GM10248 (cell line): ENCODE measurements at regions not wholly inside any gene's neighbourhood (a gene's known extent, or its start where the extent isn't known, plus 50 kb on each side); places are given as distances from the start of the nearest gene placed in this dataset.

ENCODE experiments used
- CTCF ChIA-PET: fragments of 300-600 bp; sonication (Branson Sonifier 250); formaldehyde crosslinking; extraction: SDS; loops from one replicate; lab custom pipeline; 2021; ENCODE audit warnings: antibody characterized with exemption; lab: Yijun Ruan, JAX
- POLR2A ChIA-PET: fragments of 350-650 bp; sonication (Branson Sonifier 250); formaldehyde crosslinking; extraction: SDS; loops from one replicate; lab custom pipeline; 2020; ENCODE audit warnings: antibody characterized with exemption; lab: Yijun Ruan, JAX
- DNase-seq: peaks from one replicate; pipeline ENCODE4 v3.0.0; 2012; ENCODE audit errors: extremely low spot score
- TF ChIP-seq, protein P1 (sequence below): IDR thresholded peaks from 2 replicates; pipeline ENCODE4 v1.5.1; 2012; ENCODE audit warnings: mild to moderate bottlenecking, low read depth; ENCODE audit errors: extremely low read depth, missing control alignments, control extremely low read depth

GRCh38 chr7:22937946-22938345 is 76.0 kb downstream of the HYCC1 start:
- DNase-seq: no peak
- TF ChIP-seq, protein P1, sequence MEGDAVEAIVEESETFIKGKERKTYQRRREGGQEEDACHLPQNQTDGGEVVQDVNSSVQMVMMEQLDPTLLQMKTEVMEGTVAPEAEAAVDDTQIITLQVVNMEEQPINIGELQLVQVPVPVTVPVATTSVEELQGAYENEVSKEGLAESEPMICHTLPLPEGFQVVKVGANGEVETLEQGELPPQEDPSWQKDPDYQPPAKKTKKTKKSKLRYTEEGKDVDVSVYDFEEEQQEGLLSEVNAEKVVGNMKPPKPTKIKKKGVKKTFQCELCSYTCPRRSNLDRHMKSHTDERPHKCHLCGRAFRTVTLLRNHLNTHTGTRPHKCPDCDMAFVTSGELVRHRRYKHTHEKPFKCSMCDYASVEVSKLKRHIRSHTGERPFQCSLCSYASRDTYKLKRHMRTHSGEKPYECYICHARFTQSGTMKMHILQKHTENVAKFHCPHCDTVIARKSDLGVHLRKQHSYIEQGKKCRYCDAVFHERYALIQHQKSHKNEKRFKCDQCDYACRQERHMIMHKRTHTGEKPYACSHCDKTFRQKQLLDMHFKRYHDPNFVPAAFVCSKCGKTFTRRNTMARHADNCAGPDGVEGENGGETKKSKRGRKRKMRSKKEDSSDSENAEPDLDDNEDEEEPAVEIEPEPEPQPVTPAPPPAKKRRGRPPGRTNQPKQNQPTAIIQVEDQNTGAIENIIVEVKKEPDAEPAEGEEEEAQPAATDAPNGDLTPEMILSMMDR: no peak
- ChIA-PET POLR2A (interaction anchor here (0.6 kb wide), 1 partner anchor 58 kb away, joined by 4 read pairs; no protein-coding TSS in a partner anchor), CTCF (interaction anchor here (0.9 kb wide), 1 partner anchor 30 kb away, joined by 3 read pairs; no protein-coding TSS in a partner anchor)

DNA sequence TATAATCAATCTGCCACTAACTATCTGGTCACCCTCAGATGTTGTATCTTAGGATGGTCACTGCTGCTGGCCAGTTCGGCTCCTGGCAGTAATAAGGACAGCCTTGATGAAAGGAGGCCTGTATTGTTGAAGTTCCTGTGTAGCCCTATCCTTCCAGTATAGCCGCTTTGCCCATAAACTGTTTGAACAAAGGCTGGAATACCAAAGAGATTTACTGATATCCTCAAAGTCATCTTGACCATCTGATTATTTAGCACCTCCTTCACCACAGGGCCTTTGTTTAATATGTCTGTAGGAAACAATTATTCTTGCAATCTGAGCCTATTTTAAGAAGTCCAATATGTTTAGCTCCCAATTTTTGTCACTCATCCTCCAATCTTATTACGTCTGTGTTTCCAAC is 77.7 kb downstream of the HYCC1 start:
- ChIA-PET POLR2A (no interaction called here), CTCF (interaction anchor here (1.7 kb wide), 1 partner anchor 13 kb away, joined by 4 read pairs; no protein-coding TSS in a partner anchor)
- no peak for DNase-seq
- TF ChIP-seq, protein P1: no peak

GRCh38 chr7:22935269-22935668 is 78.7 kb downstream of the HYCC1 start:
- TF ChIP-seq, protein P1: no peak
- ChIA-PET CTCF (no interaction called here), POLR2A (no interaction called here)
- DNase-seq: no peak

GRCh38 chr7:22934473-22935065 is 79.4 kb downstream of the HYCC1 start:
- CTCF ChIA-PET: no interaction called here
- no peak for DNase-seq
- TF ChIP-seq, protein P1: no peak
- POLR2A ChIA-PET: no interaction called here

DNA sequence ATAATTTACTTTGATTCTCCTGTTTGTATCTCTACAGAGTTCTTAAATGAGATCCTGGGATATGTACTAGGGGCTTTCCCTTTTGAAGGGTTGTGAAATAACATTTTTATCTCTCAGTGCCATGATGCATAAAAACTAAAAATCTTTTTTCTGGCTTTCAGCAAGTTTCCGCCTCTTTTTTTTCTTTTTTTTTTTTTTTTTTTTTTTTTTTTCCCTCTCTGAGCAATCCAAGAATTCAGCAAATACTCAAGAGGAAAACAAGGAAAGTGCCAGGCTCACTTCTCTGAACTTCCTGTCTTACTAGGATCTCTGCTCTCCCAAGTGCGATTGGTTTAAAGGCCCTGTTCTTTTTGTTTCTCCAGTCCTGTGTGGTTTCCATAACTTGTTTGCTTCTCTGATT is 79.9 kb downstream of the HYCC1 start:
- TF ChIP-seq, protein P1: no peak
- no peak for DNase-seq
- ChIA-PET CTCF (no interaction called here), POLR2A (no interaction called here)

GRCh38 chr7:22932896-22933295 is 81.0 kb downstream of the HYCC1 start:
- TF ChIP-seq, protein P1: no peak
- ChIA-PET POLR2A (no interaction called here), CTCF (no interaction called here)
- no peak for DNase-seq
